ENCODE measurements at regions not wholly inside any gene's neighbourhood (a gene's known extent, or its start where the extent isn't known, plus 50 kb on each side); places are given as distances from the start of the nearest gene placed in this dataset.

- no peak overlapping the region for H2AFZ ChIP-seq (ENCODE audit: low read depth, low read length)
- H4K8ac ChIP-seq (ENCODE audit: low read length): no peak overlapping the region
- H3K27ac ChIP-seq (ENCODE audit: low read length, poor library complexity, severe bottlenecking): no peak overlapping the region
- no peaks in the 10 kb centered on the region for H3K9me3 ChIP-seq (ENCODE audit: control insufficient read depth, low read length)
- no peaks in the 10 kb centered on the region for H3K79me1 ChIP-seq (replicated peaks; ENCODE audit: low read length, poor library complexity, severe bottlenecking)
- no peak overlapping the region for H3K4ac ChIP-seq (ENCODE audit: low read depth in 1 of 2, low read length in 2 of 2)
- H3K14ac ChIP-seq (ENCODE audit: low read length in 2 of 2): no peak overlapping the region
- H3K4me1 ChIP-seq (ENCODE audit: control insufficient read depth, insufficient read depth, low read depth, low read length): no peaks in the 10 kb centered on the region
- no peak overlapping the region for H3K9ac ChIP-seq (ENCODE audit: low read length)
- no peak overlapping the region for H3K18ac ChIP-seq (ENCODE audit: low read depth in 1 of 2, low read length in 2 of 2)
- DNase-seq: no peak
- no peak overlapping the region for H2BK15ac ChIP-seq (ENCODE audit: low read depth, poor library complexity, severe bottlenecking)
- H2BK5ac ChIP-seq (ENCODE audit: low read depth, low read length, poor library complexity, severe bottlenecking): no peak overlapping the region
- no peak overlapping the region for H2AK5ac ChIP-seq (ENCODE audit: low read length, severe bottlenecking)
- no peak overlapping the region for H4K91ac ChIP-seq (ENCODE audit: low read length)
- no peaks in the 10 kb centered on the region for H3K27me3 ChIP-seq (ENCODE audit: control insufficient read depth in 1 of 2, insufficient read depth in 1 of 2, low read length in 2 of 2)
- H3K36me3 ChIP-seq (ENCODE audit: control insufficient read depth in 1 of 2, insufficient read depth in 2 of 2, low read depth in 1 of 2, low read length in 2 of 2): no peaks in the 10 kb centered on the region
- H3K4me3 ChIP-seq (ENCODE audit: insufficient read depth in 1 of 2, low read depth in 1 of 2, low read length in 2 of 2): no peak overlapping the region
- no peak overlapping the region for H2BK120ac ChIP-seq (ENCODE audit: low read depth, low read length)
- WGBS: 94% methylated on average over 30 of the region's 31 CpGs
- no peak overlapping the region for H2BK12ac ChIP-seq (ENCODE audit: low read length in 2 of 2)
- H3K23ac ChIP-seq (ENCODE audit: low read length in 2 of 2): no peak overlapping the region
- no peak overlapping the region for H3K4me2 ChIP-seq (ENCODE audit: low read length, poor library complexity, severe bottlenecking)
These were observed 97.6 kb upstream of the CNTN3 start for GRCh38 chr3:74711913-74712512.

- Histone ChIP-seq H4K8ac (ENCODE audit: low read length) (no peak overlapping the region), H2BK15ac (ENCODE audit: low read depth, poor library complexity, severe bottlenecking) (no peak overlapping the region), H3K4me2 (ENCODE audit: low read length, poor library complexity, severe bottlenecking) (no peak overlapping the region), H3K79me1 (replicated peaks; ENCODE audit: low read length, poor library complexity, severe bottlenecking) (no peaks in the 10 kb centered on the region), H4K91ac (ENCODE audit: low read length) (no peak overlapping the region), H3K4ac (ENCODE audit: low read depth in 1 of 2, low read length in 2 of 2) (no peak overlapping the region), H3K4me3 (ENCODE audit: insufficient read depth in 1 of 2, low read depth in 1 of 2, low read length in 2 of 2) (no peak overlapping the region), H3K14ac (ENCODE audit: low read length in 2 of 2) (no peak overlapping the region), H3K27me3 (ENCODE audit: control insufficient read depth in 1 of 2, insufficient read depth in 1 of 2, low read length in 2 of 2) (no peaks in the 10 kb centered on the region), H3K9me3 (ENCODE audit: control insufficient read depth, low read length) (no peaks in the 10 kb centered on the region), H3K36me3 (ENCODE audit: control insufficient read depth in 1 of 2, insufficient read depth in 2 of 2, low read depth in 1 of 2, low read length in 2 of 2) (no peaks in the 10 kb centered on the region), H2BK5ac (ENCODE audit: low read depth, low read length, poor library complexity, severe bottlenecking) (no peak overlapping the region), H3K23ac (ENCODE audit: low read length in 2 of 2) (no peak overlapping the region), H2AK5ac (ENCODE audit: low read length, severe bottlenecking) (no peak overlapping the region), H2BK12ac (ENCODE audit: low read length in 2 of 2) (no peak overlapping the region), H3K27ac (ENCODE audit: low read length, poor library complexity, severe bottlenecking) (no peak overlapping the region), H3K9ac (ENCODE audit: low read length) (no peak overlapping the region), H2AFZ (ENCODE audit: low read depth, low read length) (no peak overlapping the region), H3K18ac (ENCODE audit: low read depth in 1 of 2, low read length in 2 of 2) (no peak overlapping the region), H3K4me1 (ENCODE audit: control insufficient read depth, insufficient read depth, low read depth, low read length) (no peaks in the 10 kb centered on the region), H2BK120ac (ENCODE audit: low read depth, low read length) (no peak overlapping the region)
- WGBS: 81% methylated on average over 3 of the region's 3 CpGs
- no peak for DNase-seq
These were observed 95.5 kb upstream of the CNTN3 start for GRCh38 chr3:74709951-74710350.

GRCh38 chr3:74693696-74694393 lies 79.4 kb upstream of the CNTN3 start:
- H3K4me2 ChIP-seq (ENCODE audit: low read length, poor library complexity, severe bottlenecking): no peak overlapping the region
- no peaks in the 10 kb centered on the region for H3K36me3 ChIP-seq (ENCODE audit: control insufficient read depth in 1 of 2, insufficient read depth in 2 of 2, low read depth in 1 of 2, low read length in 2 of 2)
- no peak overlapping the region for H3K9ac ChIP-seq (ENCODE audit: low read length)
- no peaks in the 10 kb centered on the region for H3K79me1 ChIP-seq (replicated peaks; ENCODE audit: low read length, poor library complexity, severe bottlenecking)
- WGBS: 50% methylated on average over 1 of the region's 4 CpGs
- H4K91ac ChIP-seq (ENCODE audit: low read length): no peak overlapping the region
- no peaks in the 10 kb centered on the region for H3K27me3 ChIP-seq (ENCODE audit: control insufficient read depth in 1 of 2, insufficient read depth in 1 of 2, low read length in 2 of 2)
- no peak overlapping the region for H2BK15ac ChIP-seq (ENCODE audit: low read depth, poor library complexity, severe bottlenecking)
- no peak overlapping the region for H2BK5ac ChIP-seq (ENCODE audit: low read depth, low read length, poor library complexity, severe bottlenecking)
- H4K8ac ChIP-seq (ENCODE audit: low read length): no peak overlapping the region
- H3K23ac ChIP-seq (ENCODE audit: low read length in 2 of 2): no peak overlapping the region
- H3K4me3 ChIP-seq (ENCODE audit: insufficient read depth in 1 of 2, low read depth in 1 of 2, low read length in 2 of 2): no peak overlapping the region
- H3K14ac ChIP-seq (ENCODE audit: low read length in 2 of 2): no peak overlapping the region
- H2AK5ac ChIP-seq (ENCODE audit: low read length, severe bottlenecking): no peak overlapping the region
- DNase-seq: no peak
- H2AFZ ChIP-seq (ENCODE audit: low read depth, low read length): no peak overlapping the region
- no peak overlapping the region for H2BK12ac ChIP-seq (ENCODE audit: low read length in 2 of 2)
- H3K27ac ChIP-seq (ENCODE audit: low read length, poor library complexity, severe bottlenecking): no peak overlapping the region
- H3K9me3 ChIP-seq (ENCODE audit: control insufficient read depth, low read length): no peaks in the 10 kb centered on the region
- no peak overlapping the region for H3K18ac ChIP-seq (ENCODE audit: low read depth in 1 of 2, low read length in 2 of 2)
- no peak overlapping the region for H3K4ac ChIP-seq (ENCODE audit: low read depth in 1 of 2, low read length in 2 of 2)
- no peak overlapping the region for H2BK120ac ChIP-seq (ENCODE audit: low read depth, low read length)
- H3K4me1 ChIP-seq (ENCODE audit: control insufficient read depth, insufficient read depth, low read depth, low read length): no peaks in the 10 kb centered on the region

GRCh38 chr3:74693251-74693650 lies 78.8 kb upstream of the CNTN3 start:
- Histone ChIP-seq H3K9me3 (ENCODE audit: control insufficient read depth, low read length) (no peaks in the 10 kb centered on the region), H3K18ac (ENCODE audit: low read depth in 1 of 2, low read length in 2 of 2) (no peak overlapping the region), H2BK5ac (ENCODE audit: low read depth, low read length, poor library complexity, severe bottlenecking) (no peak overlapping the region), H3K4me3 (ENCODE audit: insufficient read depth in 1 of 2, low read depth in 1 of 2, low read length in 2 of 2) (no peak overlapping the region), H3K79me1 (replicated peaks; ENCODE audit: low read length, poor library complexity, severe bottlenecking) (no peaks in the 10 kb centered on the region), H3K36me3 (ENCODE audit: control insufficient read depth in 1 of 2, insufficient read depth in 2 of 2, low read depth in 1 of 2, low read length in 2 of 2) (no peaks in the 10 kb centered on the region), H2AFZ (ENCODE audit: low read depth, low read length) (no peak overlapping the region), H2BK12ac (ENCODE audit: low read length in 2 of 2) (no peak overlapping the region), H3K4ac (ENCODE audit: low read depth in 1 of 2, low read length in 2 of 2) (no peak overlapping the region), H4K8ac (ENCODE audit: low read length) (no peak overlapping the region), H3K27ac (ENCODE audit: low read length, poor library complexity, severe bottlenecking) (no peak overlapping the region), H3K27me3 (ENCODE audit: control insufficient read depth in 1 of 2, insufficient read depth in 1 of 2, low read length in 2 of 2) (no peaks in the 10 kb centered on the region), H3K9ac (ENCODE audit: low read length) (no peak overlapping the region), H4K91ac (ENCODE audit: low read length) (no peak overlapping the region), H2BK120ac (ENCODE audit: low read depth, low read length) (no peak overlapping the region), H3K4me2 (ENCODE audit: low read length, poor library complexity, severe bottlenecking) (no peak overlapping the region), H3K14ac (ENCODE audit: low read length in 2 of 2) (no peak overlapping the region), H2AK5ac (ENCODE audit: low read length, severe bottlenecking) (no peak overlapping the region), H3K4me1 (ENCODE audit: control insufficient read depth, insufficient read depth, low read depth, low read length) (no peaks in the 10 kb centered on the region), H3K23ac (ENCODE audit: low read length in 2 of 2) (no peak overlapping the region), H2BK15ac (ENCODE audit: low read depth, poor library complexity, severe bottlenecking) (no peak overlapping the region)
- WGBS: 71% methylated on average over 1 of the region's 2 CpGs
- no peak for DNase-seq

Data from mesenchymal stem cell (in vitro differentiated cells and primary cell).